ENCODE measurements at regions not wholly inside any gene's neighbourhood (a gene's known extent, or its start where the extent isn't known, plus 50 kb on each side); places are given as distances from the start of the nearest gene placed in this dataset.

- TF ChIP-seq CTCF (IDR thresholded peaks at IDR 0.05) (no peak), POLR2AphosphoS5 (IDR thresholded peaks at IDR 0.05) (no peak)
Measured at GRCh38 chr5:68130253-68130652, 85.3 kb upstream of the PIK3R1 start.
